Sigmoid colon (tissue), 3 donors: ENCODE measurements at regions not wholly inside any gene's neighbourhood (a gene's known extent, or its start where the extent isn't known, plus 50 kb on each side); places are given as distances from the start of the nearest gene placed in this dataset.
"Not testable (repeated sequence)": the region's sequence is repeated elsewhere in the genome, so short reads cannot be mapped to it uniquely, and the experiment has no call there.

Experiments used
- CTCF ChIP-seq, 4 experiments: fragments of 450-650 bp in 3 of 4; fragments of 200-600 bp in 1 of 4; IDR thresholded peaks; one replicate each; pipeline ENCODE4 v1.5.1; 2016 to 2019; ENCODE audit warnings: antibody characterized with exemption in 4 of 4, mild to moderate bottlenecking in 3 of 4, moderate library complexity in 2 of 4
- POLR2A ChIP-seq, 2 donors: fragments of 450-650 bp; IDR thresholded peaks; one replicate each; pipeline ENCODE4 v1.6.1; 2016; ENCODE audit warnings: antibody characterized with exemption in 2 of 2, mild to moderate bottlenecking in 2 of 2, moderate library complexity in 2 of 2

GRCh38 chr2:101578135-101578534 lies 103.2 kb upstream of the RFX8 start:
- not testable (repeated sequence) for TF ChIP-seq CTCF, POLR2A (IDR thresholded peaks at IDR 0.05)
